Lung (tissue), 11 donors: ENCODE measurements at regions not wholly inside any gene's neighbourhood (a gene's known extent, or its start where the extent isn't known, plus 50 kb on each side); places are given as distances from the start of the nearest gene placed in this dataset.
"Not testable (repeated sequence)": the region's sequence is repeated elsewhere in the genome, so short reads cannot be mapped to it uniquely, and the experiment has no call there.

ENCODE experiments used
- ATAC-seq: fragments of 200-7000 bp; cut with Tn5 transposase; one replicate; pipeline ENCODE4 v1.9.1; 2020; ENCODE audit warnings: moderate number of reproducible peaks; ENCODE audit not compliant: insufficient read depth, low FRiP score
- DNase-seq, 3 donors: peaks; one replicate each; pipeline ENCODE4 v3.0.0-alpha.2; 2013 to 2017
- H3K27ac ChIP-seq, 2 donors: one replicate each; pipeline ENCODE4 v1.5.1; 2013; ENCODE audit warnings: mild to moderate bottlenecking in 2 of 2, moderate library complexity in 2 of 2, control low read depth in 1 of 2, inconsistent platforms in 1 of 2, low read depth in 1 of 2, low read length in 1 of 2
- H3K27me3 ChIP-seq, 3 donors: one replicate each; pipeline ENCODE4 v1.5.1; 2013; ENCODE audit warnings: low read length in 2 of 3; ENCODE audit not compliant: control insufficient read depth in 3 of 3, insufficient read depth in 3 of 3
- H3K36me3 ChIP-seq, 4 donors: one replicate each; pipeline ENCODE4 v1.5.1; 2013; ENCODE audit warnings: low read length in 4 of 4, mild to moderate bottlenecking in 1 of 4, moderate library complexity in 1 of 4; ENCODE audit not compliant: control insufficient read depth in 4 of 4, insufficient read depth in 4 of 4
- H3K4me1 ChIP-seq, 5 donors: one replicate each; pipeline ENCODE4 v1.5.1; 2013; ENCODE audit warnings: low read length in 5 of 5, mild to moderate bottlenecking in 2 of 5, moderate library complexity in 1 of 5; ENCODE audit not compliant: control insufficient read depth in 5 of 5, insufficient read depth in 5 of 5
- H3K4me3 ChIP-seq: one replicate; pipeline ENCODE4 v1.5.1; 2013; ENCODE audit warnings: mild to moderate bottlenecking, control low read depth, moderate library complexity
- H3K9ac ChIP-seq, 2 donors: one replicate each; pipeline ENCODE4 v1.5.1; 2013; ENCODE audit warnings: low read length in 2 of 2, control low read depth in 1 of 2; ENCODE audit not compliant: insufficient read depth in 1 of 2
- H3K9me3 ChIP-seq, 4 donors: one replicate each; pipeline ENCODE4 v1.5.1; 2013; ENCODE audit warnings: low read length in 3 of 4, mild to moderate bottlenecking in 1 of 4, moderate library complexity in 1 of 4; ENCODE audit not compliant: control insufficient read depth in 4 of 4, insufficient read depth in 3 of 4
- whole genome bisulfite sequencing, 2 donors: extraction: QIAGEN DNeasy Blood & Tissue Kit; methylation state at CpG; one replicate each; pipeline ENCODE4 v1.1.7; 2013; 5-methylcytosine and 5-hydroxymethylcytosine counted together
- TF ChIP-seq, protein P1 (sequence below): IDR thresholded peaks from 2 replicates; pipeline ENCODE4 v1.5.1; 2012; ENCODE audit warnings: mild to moderate bottlenecking; ENCODE audit errors: control extremely low read depth, extremely low read depth
- donor health status: control.
- donor health status: control.
- donor health status: Bipolar disorder and iron deficiency.
- donor health status: healthy.
- donor health status: DM: yes; HTN: yes; CAD: no.

DNA sequence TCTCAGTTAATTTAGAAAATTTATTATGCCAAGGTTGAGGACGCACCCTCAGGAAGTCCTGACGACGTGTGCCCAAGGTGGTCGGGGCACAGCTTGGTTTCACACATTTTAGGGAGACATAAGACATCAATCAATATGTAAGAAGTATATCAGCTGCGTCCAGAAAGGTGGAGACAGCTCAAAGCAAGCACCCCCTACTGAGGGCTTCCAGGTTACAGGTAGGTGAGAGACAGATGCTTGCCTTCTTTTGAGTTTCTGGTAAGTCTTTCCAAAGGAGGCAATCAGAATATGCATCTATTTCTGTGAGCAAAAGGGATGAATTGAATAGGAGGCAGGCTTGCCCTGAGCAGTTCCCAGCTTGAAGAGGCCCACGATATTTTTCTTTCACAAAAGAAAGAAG is 614.3 kb downstream of the XPNPEP1 start:
- no peak overlapping the region for H3K9ac ChIP-seq
- no peak overlapping the region for H3K27ac ChIP-seq
- H3K4me3 ChIP-seq = no peak overlapping the region
- no peaks in the 10 kb centered on the region for H3K4me1 ChIP-seq
- 45 to 48% methylated on average over 6 of the region's 6 CpGs for WGBS, 2 donors
- TF ChIP-seq, protein P1, sequence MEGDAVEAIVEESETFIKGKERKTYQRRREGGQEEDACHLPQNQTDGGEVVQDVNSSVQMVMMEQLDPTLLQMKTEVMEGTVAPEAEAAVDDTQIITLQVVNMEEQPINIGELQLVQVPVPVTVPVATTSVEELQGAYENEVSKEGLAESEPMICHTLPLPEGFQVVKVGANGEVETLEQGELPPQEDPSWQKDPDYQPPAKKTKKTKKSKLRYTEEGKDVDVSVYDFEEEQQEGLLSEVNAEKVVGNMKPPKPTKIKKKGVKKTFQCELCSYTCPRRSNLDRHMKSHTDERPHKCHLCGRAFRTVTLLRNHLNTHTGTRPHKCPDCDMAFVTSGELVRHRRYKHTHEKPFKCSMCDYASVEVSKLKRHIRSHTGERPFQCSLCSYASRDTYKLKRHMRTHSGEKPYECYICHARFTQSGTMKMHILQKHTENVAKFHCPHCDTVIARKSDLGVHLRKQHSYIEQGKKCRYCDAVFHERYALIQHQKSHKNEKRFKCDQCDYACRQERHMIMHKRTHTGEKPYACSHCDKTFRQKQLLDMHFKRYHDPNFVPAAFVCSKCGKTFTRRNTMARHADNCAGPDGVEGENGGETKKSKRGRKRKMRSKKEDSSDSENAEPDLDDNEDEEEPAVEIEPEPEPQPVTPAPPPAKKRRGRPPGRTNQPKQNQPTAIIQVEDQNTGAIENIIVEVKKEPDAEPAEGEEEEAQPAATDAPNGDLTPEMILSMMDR = no peak
- no peaks in the 10 kb centered on the region for H3K36me3 ChIP-seq
- no peaks in the 10 kb centered on the region for H3K9me3 ChIP-seq
- DNase-seq (no peak), ATAC-seq (no peak)
- no peaks in the 10 kb centered on the region for H3K27me3 ChIP-seq

DNA sequence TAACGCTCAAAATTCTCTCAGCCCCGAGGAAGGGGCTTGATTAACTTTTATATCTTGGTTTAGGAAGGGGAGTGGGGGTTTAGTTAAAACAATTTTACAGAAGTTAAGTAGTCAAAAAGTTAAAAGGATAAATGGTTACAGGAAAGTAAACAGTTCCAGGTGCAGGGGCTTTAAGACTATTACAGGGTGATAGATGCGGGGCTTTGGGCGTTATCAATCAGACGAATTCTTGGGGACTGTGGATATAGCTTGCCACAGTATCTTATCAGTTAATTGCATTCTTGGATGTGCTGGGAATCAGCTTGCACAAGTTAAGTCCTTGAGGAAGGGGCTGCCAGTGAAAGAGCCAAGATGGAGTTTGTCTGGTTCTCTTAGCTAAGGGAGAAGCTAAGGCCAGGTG is 616.2 kb downstream of the XPNPEP1 start:
- H3K36me3 ChIP-seq, H3K4me3 ChIP-seq, H3K27me3 ChIP-seq, DNase-seq, H3K4me1 ChIP-seq, H3K9ac ChIP-seq, ATAC-seq, H3K9me3 ChIP-seq, H3K27ac ChIP-seq: not testable (repeated sequence)
- 35 to 49% methylated on average over 5 of the region's 5 CpGs for WGBS, 2 donors

DNA sequence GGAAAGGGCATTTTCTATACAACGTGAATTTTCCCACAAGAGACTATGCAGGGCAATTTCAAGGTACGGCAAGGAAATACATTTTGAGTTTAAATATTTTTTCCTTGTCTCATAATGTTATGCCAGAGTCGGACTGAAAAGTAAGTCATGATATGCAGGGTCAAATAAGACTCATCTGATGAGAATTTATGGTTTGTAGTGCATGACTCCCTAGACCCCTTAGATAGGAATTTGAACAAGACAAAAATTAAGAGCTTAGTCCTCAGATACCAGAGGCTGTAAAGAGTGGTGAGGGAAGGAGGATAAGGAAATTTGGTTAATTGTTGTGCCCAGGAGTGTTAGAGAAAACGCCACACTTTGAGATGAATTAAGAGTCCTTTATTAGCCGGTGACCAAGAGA is 616.6 kb downstream of the XPNPEP1 start:
- Histone ChIP-seq H3K27ac (no peak overlapping the region), H3K36me3 (no peaks in the 10 kb centered on the region), H3K27me3 (no peaks in the 10 kb centered on the region), H3K9ac (no peak overlapping the region), H3K4me1 (no peaks in the 10 kb centered on the region), H3K9me3 (no peaks in the 10 kb centered on the region), H3K4me3 (no peak overlapping the region)
- 42 to 49% methylated on average over 5 of the region's 5 CpGs for WGBS, 2 donors
- TF ChIP-seq, protein P1 = no peak
- ATAC-seq (no peak), DNase-seq (no peak)

DNA sequence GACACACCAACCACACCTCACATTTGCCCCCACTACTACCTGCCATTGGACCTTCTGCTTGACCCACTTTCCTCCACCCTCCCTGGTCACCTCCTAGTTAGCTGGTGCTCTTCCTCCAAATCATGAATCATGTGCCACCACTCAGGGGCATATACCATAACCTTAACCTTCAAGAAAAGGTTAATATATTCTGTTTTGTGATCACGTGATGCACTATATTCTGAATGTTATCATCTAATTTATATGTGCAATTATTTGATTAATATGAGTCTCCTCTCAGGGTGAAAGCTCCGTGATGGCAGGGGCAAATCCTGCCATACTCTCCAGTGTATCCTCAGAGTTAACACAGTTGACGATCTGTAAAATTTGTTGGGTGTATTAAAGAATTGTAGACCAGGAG is 635.5 kb downstream of the XPNPEP1 start:
- H3K27me3 ChIP-seq = no peaks in the 10 kb centered on the region
- ATAC-seq (no peak), DNase-seq (no peak)
- peaks cover 0 to 2% (median 0%) of the 10 kb centered on the region in 4 donors for H3K9me3 ChIP-seq
- TF ChIP-seq, protein P1 = no peak
- H3K36me3 ChIP-seq = no peaks in the 10 kb centered on the region
- no peaks in the 10 kb centered on the region for H3K4me1 ChIP-seq
- H3K4me3 ChIP-seq = no peak overlapping the region
- 76 to 82% methylated on average over 3 of the region's 3 CpGs for WGBS, 2 donors
- H3K27ac ChIP-seq = no peak overlapping the region
- H3K9ac ChIP-seq = no peak overlapping the region
